ENCODE measurements at regions not wholly inside any gene's neighbourhood (a gene's known extent, or its start where the extent isn't known, plus 50 kb on each side); places are given as distances from the start of the nearest gene placed in this dataset.
"Not testable (repeated sequence)": the region's sequence is repeated elsewhere in the genome, so short reads cannot be mapped to it uniquely, and the experiment has no call there.

DNA sequence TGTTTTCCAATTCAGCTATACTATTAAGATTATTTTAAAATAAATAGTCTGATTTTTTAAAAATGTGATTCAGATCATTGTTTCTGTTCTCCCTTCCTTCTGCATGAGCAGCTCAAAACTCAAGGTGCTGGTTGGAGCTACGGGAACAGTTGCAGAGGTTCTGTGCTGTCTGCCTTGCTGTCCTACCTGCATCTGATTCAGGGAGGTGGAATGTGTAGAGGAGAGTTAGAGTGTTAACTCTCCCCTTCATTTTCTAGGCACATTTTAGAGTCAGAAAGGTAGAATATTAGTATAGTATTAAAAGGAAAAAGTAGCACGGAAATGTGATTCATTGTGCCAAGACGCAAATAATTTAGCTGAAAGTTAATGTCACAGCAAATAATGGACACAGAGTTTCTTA is 188.1 kb upstream of the SLC35B3 start:
- DNase-seq (ENCODE audit: low read depth in 2 of 2): no peak

GRCh38 chr6:8619853-8620252 is 184.5 kb upstream of the SLC35B3 start:
- DNase-seq (ENCODE audit: low read depth in 2 of 2): no peak

GRCh38 chr6:8619408-8619807 is 184.1 kb upstream of the SLC35B3 start:
- DNase-seq (ENCODE audit: low read depth in 2 of 2): not testable (repeated sequence)

GRCh38 chr6:8608737-8609136 is 173.4 kb upstream of the SLC35B3 start:
- no peak for DNase-seq (ENCODE audit: low read depth in 2 of 2)

GRCh38 chr6:8589941-8590729 is 154.8 kb upstream of the SLC35B3 start:
- no peak for DNase-seq (ENCODE audit: low read depth in 2 of 2)

GRCh38 chr6:8588176-8588575 is 152.8 kb upstream of the SLC35B3 start:
- no peak for DNase-seq (ENCODE audit: low read depth in 2 of 2)

GRCh38 chr6:8583291-8583690 is 147.9 kb upstream of the SLC35B3 start:
- no peak for DNase-seq (ENCODE audit: low read depth in 2 of 2)

DNA sequence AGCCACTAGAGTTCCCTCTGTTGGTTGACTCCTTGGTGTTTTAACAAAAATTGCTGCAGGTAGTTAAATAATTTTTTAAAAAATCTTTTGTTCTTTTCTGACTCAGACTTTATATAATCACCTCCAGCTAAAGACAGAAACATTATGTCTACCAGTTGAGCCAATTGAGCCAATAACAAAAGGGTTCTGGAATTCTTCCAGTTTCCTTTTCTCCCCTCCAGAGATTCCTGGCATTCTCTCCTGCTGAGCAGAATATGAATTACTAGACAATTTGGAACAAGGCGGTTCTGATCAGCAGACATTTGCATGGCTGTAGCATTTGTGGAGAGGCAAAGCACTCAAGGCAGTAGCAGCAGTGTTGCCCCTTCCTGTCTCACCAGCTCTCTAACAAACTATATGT is 144.0 kb upstream of the SLC35B3 start:
- DNase-seq (ENCODE audit: low read depth in 2 of 2): no peak

DNA sequence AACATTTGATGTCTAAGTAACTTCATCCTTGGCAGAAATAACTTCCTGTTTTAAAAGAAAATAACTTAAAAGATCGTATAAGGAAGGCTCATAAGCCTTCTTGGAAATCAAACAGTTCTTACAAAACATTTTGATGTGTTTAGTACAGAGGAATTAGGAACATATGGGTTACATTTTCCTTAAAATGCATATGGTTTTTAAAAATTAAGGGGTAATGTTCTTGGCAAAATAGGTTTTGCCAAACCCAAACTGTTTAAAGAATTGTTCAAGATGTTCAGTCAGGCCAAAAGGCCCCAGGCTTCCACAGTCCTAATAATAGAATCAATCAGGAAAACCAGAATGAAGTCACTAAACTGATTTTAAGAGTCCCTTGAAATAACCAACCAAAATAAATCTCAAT is 142.7 kb upstream of the SLC35B3 start:
- DNase-seq (ENCODE audit: low read depth in 2 of 2): no peak

DNA sequence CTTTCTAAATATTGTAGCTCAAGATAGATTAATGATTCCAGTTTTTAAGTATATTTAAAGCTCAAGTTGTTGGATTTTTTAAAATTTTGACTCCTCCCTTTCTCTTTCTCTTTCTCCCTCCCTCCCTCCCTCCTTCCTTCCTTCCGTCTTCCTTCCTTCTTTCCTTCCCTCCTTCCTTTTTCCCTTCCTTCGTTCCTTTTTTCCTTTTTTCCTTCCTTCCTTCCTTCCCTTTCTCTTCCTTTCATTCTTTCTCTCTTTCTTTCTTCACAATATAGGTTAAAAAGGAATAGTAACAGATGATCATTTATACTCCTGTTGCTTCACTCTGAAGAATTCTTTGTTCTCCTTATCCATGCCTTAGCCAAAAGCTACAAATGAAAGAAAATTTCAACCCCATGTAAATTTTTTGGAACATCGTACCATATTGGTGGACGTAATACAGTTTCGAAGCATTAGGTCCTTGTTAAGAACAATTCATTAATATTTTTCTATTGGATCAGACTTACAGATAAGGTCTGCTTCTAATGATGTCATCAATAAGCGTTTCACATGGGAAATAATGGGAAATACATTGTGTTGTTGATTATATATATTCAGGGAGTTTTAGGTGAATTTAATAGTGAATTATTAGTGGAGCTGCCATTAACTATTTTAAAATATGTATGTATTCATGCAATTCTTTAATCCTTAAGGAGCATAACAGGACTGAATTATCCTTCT is 139.6 kb upstream of the SLC35B3 start:
- no peak for DNase-seq (ENCODE audit: low read depth in 2 of 2)

GRCh38 chr6:8574311-8574710 is 139.0 kb upstream of the SLC35B3 start:
- no peak for DNase-seq (ENCODE audit: low read depth in 2 of 2)

DNA sequence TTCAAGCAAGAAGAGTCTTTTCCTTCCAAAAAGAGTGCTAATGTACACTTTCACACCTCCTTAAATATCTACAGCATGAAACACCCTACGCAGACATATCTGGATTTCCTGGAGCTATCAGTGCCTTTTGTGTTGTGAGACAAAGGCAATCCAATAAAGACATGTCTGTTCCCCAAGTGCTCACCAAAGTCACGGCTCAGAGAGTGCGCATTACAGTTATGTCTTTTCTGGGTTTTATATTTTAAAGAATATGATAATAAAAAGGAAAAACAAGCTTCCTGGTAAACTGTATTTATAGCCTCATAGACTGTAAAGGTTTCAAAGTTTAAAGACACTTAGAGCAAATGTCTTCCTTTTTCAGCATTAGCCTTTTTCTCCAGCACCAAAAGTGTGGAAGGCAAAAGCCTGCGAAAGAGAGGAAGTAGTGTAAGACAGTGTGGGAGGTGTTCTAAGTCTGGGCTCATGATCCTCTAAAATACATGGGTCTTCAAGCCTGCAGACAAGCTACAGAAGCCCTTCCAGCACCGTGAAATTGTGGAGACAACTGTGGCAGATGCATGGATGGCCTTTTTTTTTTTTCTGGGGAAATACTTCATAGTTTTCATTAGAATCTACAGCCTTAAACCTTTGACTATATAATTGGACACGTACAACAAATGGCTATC is 135.0 kb upstream of the SLC35B3 start:
- no peak for DNase-seq (ENCODE audit: low read depth in 2 of 2)

DNA sequence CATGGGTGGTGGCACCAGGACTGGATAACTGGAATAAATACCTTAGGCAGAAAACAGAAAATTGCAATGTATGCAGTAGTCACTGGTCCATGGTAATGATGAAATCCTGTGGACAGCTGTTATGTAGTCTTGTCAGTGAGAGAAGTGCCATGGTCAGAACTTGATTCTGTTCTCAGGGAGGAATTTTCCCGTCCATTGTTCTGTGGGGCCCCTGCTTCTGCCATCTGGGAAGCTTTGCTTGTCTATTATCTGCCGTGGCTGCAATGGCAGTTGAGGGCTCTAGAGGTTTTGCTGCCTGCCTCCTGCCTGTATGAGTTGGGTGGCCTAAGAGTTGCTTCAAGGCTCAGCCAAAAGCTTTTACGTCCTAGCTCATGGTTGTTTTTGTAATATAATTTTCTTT is 126.8 kb upstream of the SLC35B3 start:
- no peak for DNase-seq (ENCODE audit: low read depth in 2 of 2)

DNA sequence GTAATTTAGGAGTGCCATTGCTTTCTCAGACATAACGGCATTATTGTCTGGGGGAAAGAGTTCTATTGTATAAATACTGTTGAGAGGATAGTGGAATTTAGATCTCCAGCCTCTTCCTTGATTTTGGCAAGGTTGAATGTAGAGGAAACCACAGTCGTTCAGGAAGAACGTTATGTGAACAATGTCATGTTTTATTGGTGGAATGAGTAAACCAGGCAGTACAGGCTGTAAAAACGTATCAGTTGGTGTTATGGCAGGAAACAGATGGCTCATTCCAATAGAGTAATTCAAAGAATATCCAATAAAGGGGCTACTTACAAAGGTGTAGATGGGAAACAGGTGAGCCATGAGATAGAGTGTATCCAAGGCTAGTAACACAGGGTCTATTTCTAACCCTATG is 123.6 kb upstream of the SLC35B3 start:
- DNase-seq (ENCODE audit: low read depth in 2 of 2): no peak

DNA sequence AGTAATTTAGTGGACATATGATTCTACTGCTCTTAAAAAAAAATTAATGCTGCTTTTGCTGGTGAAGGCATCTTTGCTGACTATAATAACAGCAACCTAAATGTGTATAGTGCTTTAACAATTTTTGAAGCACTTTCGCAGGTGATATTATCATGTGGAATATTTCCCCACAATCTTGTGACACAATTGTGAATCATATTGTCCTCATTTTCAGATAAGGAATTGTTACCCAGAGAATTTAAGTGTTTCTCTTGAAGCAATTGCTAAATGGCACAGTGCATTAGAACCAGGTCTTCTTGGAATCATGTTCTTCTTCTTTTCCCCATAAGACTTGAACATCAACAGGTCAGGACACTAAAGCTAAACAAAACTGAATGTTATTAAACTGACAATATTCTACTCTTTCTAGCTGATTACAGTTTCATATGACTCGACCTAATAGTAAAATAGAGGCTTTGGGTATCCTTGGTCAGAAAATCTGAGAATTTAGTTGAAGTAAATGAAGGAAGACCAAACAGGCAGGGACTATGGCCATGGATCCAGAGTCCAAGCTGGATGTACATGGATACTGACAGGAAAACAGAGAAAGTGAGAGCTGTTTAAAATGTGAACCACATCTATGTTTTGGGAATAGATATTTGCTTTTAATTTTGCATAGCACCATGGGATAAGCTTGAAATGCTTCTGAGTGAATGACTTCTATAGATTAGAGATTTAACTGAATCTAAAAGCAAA is 121.8 kb upstream of the SLC35B3 start:
- no peak for DNase-seq (ENCODE audit: low read depth in 2 of 2)

GRCh38 chr6:8556370-8557013 is 121.1 kb upstream of the SLC35B3 start:
- DNase-seq (ENCODE audit: low read depth in 2 of 2): no peak

DNA sequence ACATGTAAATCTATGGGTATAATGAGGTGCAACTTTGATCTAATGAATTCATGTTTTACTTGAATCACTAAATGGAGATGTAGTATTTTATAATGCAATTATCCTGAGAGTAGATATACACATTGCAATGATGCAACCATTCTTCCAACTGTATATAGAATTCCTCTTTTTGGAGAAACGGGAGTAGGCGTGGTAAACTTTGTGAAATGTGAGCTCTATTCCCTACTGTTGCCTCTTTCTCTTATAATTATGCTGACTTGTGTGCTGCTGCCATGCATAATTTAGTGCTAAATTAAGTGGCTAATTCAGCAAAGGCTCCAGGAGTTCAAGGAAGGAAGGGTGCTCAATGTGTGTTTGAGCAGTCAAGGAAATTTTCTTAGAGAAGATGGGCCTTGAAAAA is 116.6 kb upstream of the SLC35B3 start:
- DNase-seq (ENCODE audit: low read depth in 2 of 2): no peak

- no peak for DNase-seq (ENCODE audit: low read depth in 2 of 2)
Observed at GRCh38 chr6:8551386-8551785, 116.0 kb upstream of the SLC35B3 start.

DNA sequence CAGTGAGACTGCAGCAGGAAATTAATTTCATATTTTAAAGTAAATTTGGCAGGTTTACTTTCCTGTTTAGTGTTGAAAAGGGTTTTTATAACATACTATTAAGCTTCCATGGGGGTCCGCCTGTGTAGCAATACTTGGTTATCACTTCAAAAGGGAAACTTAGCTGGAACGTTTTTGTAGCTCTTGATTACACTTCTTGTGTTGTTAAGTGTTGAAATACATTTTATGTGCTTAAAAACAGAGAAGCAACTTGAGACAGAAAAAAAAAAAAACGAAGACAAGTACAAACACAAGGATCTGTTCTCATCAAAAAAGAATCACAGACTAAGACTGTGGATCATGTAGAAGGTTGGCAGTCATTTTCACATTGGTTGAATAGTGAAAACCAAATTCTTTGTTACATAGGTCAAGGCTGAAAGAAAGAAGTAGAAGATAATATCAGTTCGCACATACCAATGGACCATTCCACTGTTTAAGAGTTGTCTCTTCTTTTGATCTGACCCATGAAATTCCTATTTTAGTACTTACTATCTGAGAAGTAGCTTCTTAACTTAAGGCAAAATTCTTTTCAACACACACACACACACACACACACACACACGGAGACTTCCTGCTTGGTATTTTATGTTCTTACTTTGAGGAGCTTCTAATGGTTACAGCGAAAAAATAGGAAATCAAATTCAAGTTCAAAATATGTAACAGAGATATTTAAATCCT is 113.9 kb upstream of the SLC35B3 start:
- DNase-seq (ENCODE audit: low read depth in 2 of 2): no peak

DNA sequence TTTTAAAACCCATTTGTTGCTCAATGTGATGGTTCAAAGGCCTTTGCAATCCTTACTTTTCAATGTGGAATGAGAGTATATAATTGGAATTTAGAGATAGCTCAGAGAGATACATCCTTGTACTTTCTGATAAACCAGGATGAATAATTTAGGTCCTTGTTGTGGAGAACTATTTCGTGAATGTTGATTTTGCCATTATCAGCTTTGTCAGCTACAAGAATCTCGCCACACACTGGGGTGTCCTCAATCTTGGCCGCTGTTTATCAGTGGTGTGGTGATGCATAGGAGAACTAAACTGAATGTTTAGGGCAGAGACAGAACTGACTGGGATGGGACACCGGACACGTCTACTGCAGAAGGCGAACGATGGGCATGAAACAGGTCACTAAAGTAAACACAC is 111.2 kb upstream of the SLC35B3 start:
- DNase-seq (ENCODE audit: low read depth in 2 of 2): no peak

GRCh38 chr6:8545336-8545735 is 110.0 kb upstream of the SLC35B3 start:
- no peak for DNase-seq (ENCODE audit: low read depth in 2 of 2)

Data from stimulated activated CD4-positive, alpha-beta T cell treated with anti-CD3 and anti-CD28 coated beads, Interleukin-1b, Interleukin-23, amount 100 ng/mL, for 4 hours (primary cell).